HG02885 (cell line): ENCODE measurements at regions not wholly inside any gene's neighbourhood (a gene's known extent, or its start where the extent isn't known, plus 50 kb on each side); places are given as distances from the start of the nearest gene placed in this dataset.

Source experiments
- ATAC-seq: cut with Tn5 transposase; IDR thresholded peaks from one replicate; pipeline ENCODE4 v1.9.1; 2021; ENCODE audit warnings: mild to moderate bottlenecking; ENCODE audit not compliant: unreplicated experiment, poor library complexity

GRCh38 chr1:184300446-184300845 is 86.4 kb upstream of the C1orf21 start:
- ATAC-seq, result no peak

GRCh38 chr1:184301227-184301626 is 85.6 kb upstream of the C1orf21 start:
- ATAC-seq, result no peak

- ATAC-seq, result no peak
These were observed 84.5 kb upstream of the C1orf21 start for GRCh38 chr1:184302346-184302745.

GRCh38 chr1:184310157-184310819 is 76.5 kb upstream of the C1orf21 start:
- ATAC-seq, result no peak

GRCh38 chr1:184311580-184311979 is 75.2 kb upstream of the C1orf21 start:
- no peak for ATAC-seq

- no peak for ATAC-seq
These were observed 71.6 kb upstream of the C1orf21 start for GRCh38 chr1:184315254-184315653.

- ATAC-seq, result no peak
These were observed 67.0 kb upstream of the C1orf21 start for GRCh38 chr1:184319879-184320278.

- ATAC-seq, result no peak
These were observed 64.6 kb upstream of the C1orf21 start for GRCh38 chr1:184322253-184322652.

- ATAC-seq, result no peak
These were observed 61.9 kb upstream of the C1orf21 start for GRCh38 chr1:184324972-184325371.

- ATAC-seq, result no peak
These were observed 60.6 kb upstream of the C1orf21 start for GRCh38 chr1:184326278-184326677.

GRCh38 chr1:184329245-184329953 is 57.4 kb upstream of the C1orf21 start:
- ATAC-seq, result no peak

GRCh38 chr1:184329962-184330868 is 56.6 kb upstream of the C1orf21 start:
- ATAC-seq, result no peak

- ATAC-seq, result no peak
These were observed 56.0 kb upstream of the C1orf21 start for GRCh38 chr1:184330875-184331274.
